Adrenal gland (tissue), 5 donors: ENCODE measurements at regions not wholly inside any gene's neighbourhood (a gene's known extent, or its start where the extent isn't known, plus 50 kb on each side); places are given as distances from the start of the nearest gene placed in this dataset.

Source experiments
- POLR2A ChIP-seq, 2 donors: fragments of 450-650 bp; IDR thresholded peaks; one replicate each; pipeline ENCODE4 v1.6.1; 2017; ENCODE audit warnings: antibody characterized with exemption in 2 of 2, mild to moderate bottlenecking in 2 of 2, moderate library complexity in 1 of 2
- TF ChIP-seq, protein P1 (sequence below), 6 experiments: fragments of 450-650 bp in 4 of 6; fragments of 200-600 bp in 2 of 6; sonication (generic) in 1 of 6; IDR thresholded peaks; 1 replicate in 5 of 6; 2 replicates in 1 of 6; pipeline versions ENCODE4 v1.5.1 to v1.8.0; 2016 to 2021; ENCODE audit warnings: antibody characterized with exemption in 6 of 6, mild to moderate bottlenecking in 2 of 6, moderate library complexity in 1 of 6
- donor health status: DM: no; HTN: no; CAD: no.

GRCh38 chr2:19027626-19028025 lies 330.8 kb downstream of the OSR1 start:
- TF ChIP-seq, protein P1, sequence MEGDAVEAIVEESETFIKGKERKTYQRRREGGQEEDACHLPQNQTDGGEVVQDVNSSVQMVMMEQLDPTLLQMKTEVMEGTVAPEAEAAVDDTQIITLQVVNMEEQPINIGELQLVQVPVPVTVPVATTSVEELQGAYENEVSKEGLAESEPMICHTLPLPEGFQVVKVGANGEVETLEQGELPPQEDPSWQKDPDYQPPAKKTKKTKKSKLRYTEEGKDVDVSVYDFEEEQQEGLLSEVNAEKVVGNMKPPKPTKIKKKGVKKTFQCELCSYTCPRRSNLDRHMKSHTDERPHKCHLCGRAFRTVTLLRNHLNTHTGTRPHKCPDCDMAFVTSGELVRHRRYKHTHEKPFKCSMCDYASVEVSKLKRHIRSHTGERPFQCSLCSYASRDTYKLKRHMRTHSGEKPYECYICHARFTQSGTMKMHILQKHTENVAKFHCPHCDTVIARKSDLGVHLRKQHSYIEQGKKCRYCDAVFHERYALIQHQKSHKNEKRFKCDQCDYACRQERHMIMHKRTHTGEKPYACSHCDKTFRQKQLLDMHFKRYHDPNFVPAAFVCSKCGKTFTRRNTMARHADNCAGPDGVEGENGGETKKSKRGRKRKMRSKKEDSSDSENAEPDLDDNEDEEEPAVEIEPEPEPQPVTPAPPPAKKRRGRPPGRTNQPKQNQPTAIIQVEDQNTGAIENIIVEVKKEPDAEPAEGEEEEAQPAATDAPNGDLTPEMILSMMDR (IDR thresholded peaks at IDR 0.05): no peak
- TF ChIP-seq POLR2A (IDR thresholded peaks at IDR 0.05): no peak
